ENCODE measurements at regions not wholly inside any gene's neighbourhood (a gene's known extent, or its start where the extent isn't known, plus 50 kb on each side); places are given as distances from the start of the nearest gene placed in this dataset.

DNA sequence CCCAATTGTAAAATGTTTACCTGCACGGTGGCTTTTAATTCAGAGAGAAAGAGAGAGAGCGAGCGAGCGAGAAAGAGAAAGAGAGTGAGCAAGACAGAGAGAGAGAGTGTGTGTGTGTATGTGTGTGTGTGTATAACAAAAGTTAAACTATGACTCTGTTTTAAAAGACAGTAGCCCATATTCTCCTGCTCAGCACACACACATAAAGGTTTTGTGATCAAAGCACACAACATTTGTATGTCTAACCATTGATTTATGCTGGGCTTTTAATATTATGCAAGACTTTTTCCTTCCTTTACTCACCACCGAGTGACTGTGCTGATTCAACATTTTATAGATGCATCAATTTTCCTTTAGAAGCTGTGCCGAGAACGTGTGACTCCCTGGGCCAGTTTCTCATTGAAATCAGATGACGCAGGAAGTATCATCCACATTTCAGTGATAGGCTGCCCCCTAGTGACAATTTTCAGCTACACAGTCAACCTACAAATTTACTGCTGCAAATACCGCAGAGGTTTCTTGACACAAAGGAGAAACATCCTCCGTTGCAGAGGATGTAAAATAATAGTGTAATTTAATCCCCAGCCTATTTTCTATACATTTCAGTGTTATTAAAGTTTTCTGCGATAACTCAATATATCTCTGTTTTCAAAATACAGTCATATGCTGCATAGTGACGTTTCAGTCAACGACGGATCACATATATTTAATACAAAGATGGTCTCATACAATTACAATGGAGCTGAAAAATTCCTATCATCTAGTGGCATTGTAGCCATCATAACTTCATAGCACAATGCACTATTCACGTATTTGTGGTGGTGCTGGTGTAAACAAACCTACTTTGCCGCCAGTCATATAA, 165.9 kb upstream of the TANK start:
- no peaks in the 10 kb centered on the region for H3K36me3 ChIP-seq
- no peaks in the 10 kb centered on the region for H3K4me1 ChIP-seq
- H3K27me3 ChIP-seq, result no peaks in the 10 kb centered on the region
- H3K9me3 ChIP-seq, result no peaks in the 10 kb centered on the region
- no peak for TF ChIP-seq POLR2A (IDR thresholded peaks at IDR 0.05)
- TF ChIP-seq, protein P1, sequence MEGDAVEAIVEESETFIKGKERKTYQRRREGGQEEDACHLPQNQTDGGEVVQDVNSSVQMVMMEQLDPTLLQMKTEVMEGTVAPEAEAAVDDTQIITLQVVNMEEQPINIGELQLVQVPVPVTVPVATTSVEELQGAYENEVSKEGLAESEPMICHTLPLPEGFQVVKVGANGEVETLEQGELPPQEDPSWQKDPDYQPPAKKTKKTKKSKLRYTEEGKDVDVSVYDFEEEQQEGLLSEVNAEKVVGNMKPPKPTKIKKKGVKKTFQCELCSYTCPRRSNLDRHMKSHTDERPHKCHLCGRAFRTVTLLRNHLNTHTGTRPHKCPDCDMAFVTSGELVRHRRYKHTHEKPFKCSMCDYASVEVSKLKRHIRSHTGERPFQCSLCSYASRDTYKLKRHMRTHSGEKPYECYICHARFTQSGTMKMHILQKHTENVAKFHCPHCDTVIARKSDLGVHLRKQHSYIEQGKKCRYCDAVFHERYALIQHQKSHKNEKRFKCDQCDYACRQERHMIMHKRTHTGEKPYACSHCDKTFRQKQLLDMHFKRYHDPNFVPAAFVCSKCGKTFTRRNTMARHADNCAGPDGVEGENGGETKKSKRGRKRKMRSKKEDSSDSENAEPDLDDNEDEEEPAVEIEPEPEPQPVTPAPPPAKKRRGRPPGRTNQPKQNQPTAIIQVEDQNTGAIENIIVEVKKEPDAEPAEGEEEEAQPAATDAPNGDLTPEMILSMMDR (IDR thresholded peaks at IDR 0.05), result peak; percentile 61 to 91 (median 86)
- DNase-seq, result peak in 2 of 3 donors; percentile 55 to 85
- H3K4me3 ChIP-seq, result no peak overlapping the region
- no peak overlapping the region for H3K27ac ChIP-seq

DNA sequence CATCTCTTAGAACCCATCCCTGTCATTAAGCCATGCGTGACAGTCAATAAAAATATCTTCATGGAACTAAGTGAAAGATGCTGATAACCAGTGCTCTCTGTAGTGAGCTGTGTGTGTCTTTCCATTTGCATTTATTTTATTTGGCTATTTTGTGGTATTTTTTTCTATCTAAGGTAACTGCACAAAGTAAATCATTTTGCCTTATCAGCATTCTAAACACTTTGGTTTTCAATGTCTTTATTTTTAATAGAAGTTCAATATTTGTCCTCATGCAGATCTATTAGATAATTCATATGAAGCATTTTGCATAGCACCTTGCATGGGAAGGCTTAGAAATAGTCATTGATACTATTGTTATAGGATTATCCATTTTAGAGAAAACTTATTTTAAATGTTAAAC, 163.6 kb upstream of the TANK start:
- Histone ChIP-seq H3K4me3 (no peak overlapping the region), H3K4me1 (no peaks in the 10 kb centered on the region), H3K9me3 (no peaks in the 10 kb centered on the region), H3K36me3 (no peaks in the 10 kb centered on the region), H3K27ac (no peak overlapping the region), H3K27me3 (no peaks in the 10 kb centered on the region)
- no peak for DNase-seq
- TF ChIP-seq POLR2A (IDR thresholded peaks at IDR 0.05), result no peak
- TF ChIP-seq, protein P1 (IDR thresholded peaks at IDR 0.05), result no peak

DNA sequence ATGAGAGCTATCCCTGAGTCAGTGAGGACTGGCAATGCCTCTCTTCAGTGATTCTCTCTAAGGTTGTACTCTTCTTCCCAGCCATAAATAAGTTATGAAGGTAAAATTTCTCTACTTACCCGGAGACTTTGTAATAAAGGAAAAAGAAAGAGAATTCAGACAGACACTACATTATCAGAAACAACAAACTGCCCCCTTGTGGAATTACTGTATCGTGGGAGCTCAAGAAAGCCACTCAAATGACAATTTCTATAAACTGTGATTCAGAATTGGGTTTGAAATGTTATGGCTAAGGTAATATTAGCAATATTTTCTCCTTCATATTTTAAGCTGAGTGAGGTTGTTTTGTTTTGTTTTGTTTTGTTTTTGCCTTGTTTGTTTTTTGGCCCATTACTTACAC, 155.8 kb upstream of the TANK start:
- H3K27ac ChIP-seq, result no peak overlapping the region
- no peaks in the 10 kb centered on the region for H3K9me3 ChIP-seq
- no peaks in the 10 kb centered on the region for H3K27me3 ChIP-seq
- no peaks in the 10 kb centered on the region for H3K36me3 ChIP-seq
- no peak for DNase-seq
- no peak overlapping the region for H3K4me3 ChIP-seq
- TF ChIP-seq POLR2A (IDR thresholded peaks at IDR 0.05), result no peak
- TF ChIP-seq, protein P1 (IDR thresholded peaks at IDR 0.05), result peak in 1 of 6 experiments; percentile 5
- no peaks in the 10 kb centered on the region for H3K4me1 ChIP-seq

DNA sequence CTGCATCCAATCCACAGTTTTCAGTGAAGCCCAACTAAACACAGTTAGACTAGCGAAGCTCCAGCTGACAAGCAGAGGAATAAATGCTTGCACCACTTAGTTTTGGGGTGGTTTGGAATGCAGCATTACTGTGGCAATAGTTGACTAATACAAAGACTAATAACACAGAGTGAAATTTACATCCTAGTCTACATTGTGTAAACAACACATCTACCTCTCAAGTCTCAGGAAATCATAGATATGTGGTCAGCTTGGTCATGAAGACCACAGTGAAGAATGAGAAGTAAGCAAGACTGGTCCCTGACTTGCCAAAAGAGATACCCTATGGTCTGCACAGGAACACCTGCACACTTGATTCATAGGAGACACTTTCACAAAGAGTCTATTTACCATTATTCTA, 155.1 kb upstream of the TANK start:
- Histone ChIP-seq H3K4me1 (no peaks in the 10 kb centered on the region), H3K9me3 (no peaks in the 10 kb centered on the region), H3K36me3 (no peaks in the 10 kb centered on the region), H3K27me3 (no peaks in the 10 kb centered on the region), H3K27ac (no peak overlapping the region), H3K4me3 (no peak overlapping the region)
- no peak for TF ChIP-seq POLR2A (IDR thresholded peaks at IDR 0.05)
- TF ChIP-seq, protein P1 (IDR thresholded peaks at IDR 0.05), result no peak
- no peak for DNase-seq

DNA sequence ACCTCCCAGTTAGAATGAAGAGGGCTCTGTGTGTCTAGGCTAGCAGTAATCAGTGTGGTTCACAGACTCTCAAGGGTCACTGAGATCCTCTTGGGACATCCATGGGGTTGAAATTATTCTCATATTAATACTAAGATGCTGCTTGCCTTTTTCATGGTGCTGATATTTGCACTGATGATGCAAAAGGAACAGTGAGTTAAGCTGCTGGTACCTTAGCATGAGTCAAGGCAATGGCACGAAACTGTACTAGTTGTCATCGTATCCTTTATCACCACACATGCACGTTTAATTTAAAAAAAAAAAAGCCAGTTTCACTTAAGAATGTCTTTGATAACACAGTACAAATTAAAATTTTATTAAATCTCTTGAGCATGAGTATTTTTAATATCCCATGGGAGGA, 151.9 kb upstream of the TANK start:
- Histone ChIP-seq H3K36me3 (no peaks in the 10 kb centered on the region), H3K4me1 (no peaks in the 10 kb centered on the region), H3K4me3 (no peak overlapping the region), H3K27ac (no peak overlapping the region), H3K9me3 (no peaks in the 10 kb centered on the region), H3K27me3 (no peaks in the 10 kb centered on the region)
- TF ChIP-seq POLR2A (IDR thresholded peaks at IDR 0.05), result no peak
- TF ChIP-seq, protein P1 (IDR thresholded peaks at IDR 0.05), result no peak
- DNase-seq, result no peak

Measured in Peyer's patch (tissue), 4 donors.